T1000 (cell line): ENCODE measurements at regions not wholly inside any gene's neighbourhood (a gene's known extent, or its start where the extent isn't known, plus 50 kb on each side); places are given as distances from the start of the nearest gene placed in this dataset.

ENCODE experiments used
- DNase-seq: peaks from one replicate; lab custom pipeline; 2025; ENCODE audit warnings: mixed read lengths; lab: John Stamatoyannopoulos, UW

- no peak for DNase-seq
These were observed 77.4 kb upstream of the DOCK9 start for GRCh38 chr13:99055281-99055680.

- DNase-seq, result no peak
These were observed 77.9 kb upstream of the DOCK9 start for GRCh38 chr13:99055735-99056134.

GRCh38 chr13:99056381-99057014, 78.6 kb upstream of the DOCK9 start:
- DNase-seq, result no peak

- DNase-seq, result no peak
These were observed 79.6 kb upstream of the DOCK9 start for GRCh38 chr13:99057310-99057975.

GRCh38 chr13:99058527-99059495, 80.9 kb upstream of the DOCK9 start:
- DNase-seq, result no peak

- no peak for DNase-seq
These were observed 81.7 kb upstream of the DOCK9 start for GRCh38 chr13:99059498-99060075.

- no peak for DNase-seq
These were observed 83.5 kb upstream of the DOCK9 start for GRCh38 chr13:99061411-99061810.

- DNase-seq, result no peak
These were observed 84.7 kb upstream of the DOCK9 start for GRCh38 chr13:99062593-99062992.

GRCh38 chr13:99063178-99063577, 85.3 kb upstream of the DOCK9 start:
- no peak for DNase-seq

GRCh38 chr13:99063952-99064351, 86.1 kb upstream of the DOCK9 start:
- DNase-seq, result no peak

GRCh38 chr13:99064624-99065234, 86.9 kb upstream of the DOCK9 start:
- DNase-seq, result no peak

- DNase-seq, result no peak
These were observed 87.6 kb upstream of the DOCK9 start for GRCh38 chr13:99065235-99066015.

- DNase-seq, result no peak
These were observed 88.4 kb upstream of the DOCK9 start for GRCh38 chr13:99066219-99066618.

- no peak for DNase-seq
These were observed 89.5 kb upstream of the DOCK9 start for GRCh38 chr13:99067159-99067985.

- no peak for DNase-seq
These were observed 93.3 kb upstream of the DOCK9 start for GRCh38 chr13:99071211-99071610.

GRCh38 chr13:99071666-99072065, 93.8 kb upstream of the DOCK9 start:
- no peak for DNase-seq

- no peak for DNase-seq
These were observed 94.5 kb upstream of the DOCK9 start for GRCh38 chr13:99072356-99072755.

- no peak for DNase-seq
These were observed 95.1 kb upstream of the DOCK9 start for GRCh38 chr13:99072941-99073340.

GRCh38 chr13:99074693-99075092, 96.8 kb upstream of the DOCK9 start:
- no peak for DNase-seq
